GM13977 (cell line): ENCODE measurements at regions not wholly inside any gene's neighbourhood (a gene's known extent, or its start where the extent isn't known, plus 50 kb on each side); places are given as distances from the start of the nearest gene placed in this dataset.

Experiments
- DNase-seq: peaks from one replicate; pipeline ENCODE4 v3.0.0; 2012; ENCODE audit warnings: low spot score
- in situ Hi-C: fragments of 300-500 bp; cut with MboI; formaldehyde crosslinking; loops from one replicate; pipeline ENCODE4 v1.12.0; 2022; ENCODE audit warnings: low sequenced_read_pairs, low pct_unique_long_range_greater_than_20kb, mixed read lengths, inconsistent platforms; ENCODE audit not compliant: unreplicated experiment
- TF ChIP-seq, protein P1 (sequence below): IDR thresholded peaks from 2 replicates; pipeline ENCODE4 v1.5.1; 2012; ENCODE audit warnings: mild to moderate bottlenecking, control low read depth; ENCODE audit not compliant: insufficient read depth; ENCODE audit errors: extremely low read depth, missing control alignments

- TF ChIP-seq, protein P1, sequence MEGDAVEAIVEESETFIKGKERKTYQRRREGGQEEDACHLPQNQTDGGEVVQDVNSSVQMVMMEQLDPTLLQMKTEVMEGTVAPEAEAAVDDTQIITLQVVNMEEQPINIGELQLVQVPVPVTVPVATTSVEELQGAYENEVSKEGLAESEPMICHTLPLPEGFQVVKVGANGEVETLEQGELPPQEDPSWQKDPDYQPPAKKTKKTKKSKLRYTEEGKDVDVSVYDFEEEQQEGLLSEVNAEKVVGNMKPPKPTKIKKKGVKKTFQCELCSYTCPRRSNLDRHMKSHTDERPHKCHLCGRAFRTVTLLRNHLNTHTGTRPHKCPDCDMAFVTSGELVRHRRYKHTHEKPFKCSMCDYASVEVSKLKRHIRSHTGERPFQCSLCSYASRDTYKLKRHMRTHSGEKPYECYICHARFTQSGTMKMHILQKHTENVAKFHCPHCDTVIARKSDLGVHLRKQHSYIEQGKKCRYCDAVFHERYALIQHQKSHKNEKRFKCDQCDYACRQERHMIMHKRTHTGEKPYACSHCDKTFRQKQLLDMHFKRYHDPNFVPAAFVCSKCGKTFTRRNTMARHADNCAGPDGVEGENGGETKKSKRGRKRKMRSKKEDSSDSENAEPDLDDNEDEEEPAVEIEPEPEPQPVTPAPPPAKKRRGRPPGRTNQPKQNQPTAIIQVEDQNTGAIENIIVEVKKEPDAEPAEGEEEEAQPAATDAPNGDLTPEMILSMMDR: no peak
- no peak for DNase-seq
- in situ Hi-C loops: no loop called here
Observed at GRCh38 chr11:112806876-112807275, 154.3 kb upstream of the NCAM1 start.

DNA sequence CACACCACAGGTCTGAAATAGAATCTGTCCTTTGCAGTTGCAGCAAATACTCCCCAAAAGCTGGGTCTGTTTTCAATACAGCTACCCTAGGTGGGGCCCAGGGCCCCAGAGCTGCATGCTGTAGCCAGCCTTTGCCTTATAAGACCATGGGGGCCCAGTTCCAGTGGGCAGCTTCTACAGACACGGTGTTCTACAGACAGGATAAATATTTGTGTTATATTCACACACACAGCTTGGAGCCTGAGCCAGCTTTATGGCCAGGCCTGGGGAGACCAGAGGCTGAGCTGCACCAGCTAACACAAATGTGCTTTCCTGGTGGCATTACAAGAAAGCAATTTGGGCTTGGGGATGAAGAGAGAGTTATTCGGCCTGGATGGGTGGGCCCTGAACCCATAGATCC, 151.8 kb upstream of the NCAM1 start:
- in situ Hi-C loops: no loop called here
- DNase-seq: no peak
- TF ChIP-seq, protein P1: no peak

GRCh38 chr11:112810951-112811350, 150.3 kb upstream of the NCAM1 start:
- TF ChIP-seq, protein P1: no peak

GRCh38 chr11:112811783-112812182, 149.4 kb upstream of the NCAM1 start:
- TF ChIP-seq, protein P1: no peak
- DNase-seq: no peak
- in situ Hi-C loops: no loop called here

More at GRCh38 chr11:112810951-112811350, 150.3 kb upstream of the NCAM1 start:
- DNase-seq: no peak
- in situ Hi-C loops: no loop called here

DNA sequence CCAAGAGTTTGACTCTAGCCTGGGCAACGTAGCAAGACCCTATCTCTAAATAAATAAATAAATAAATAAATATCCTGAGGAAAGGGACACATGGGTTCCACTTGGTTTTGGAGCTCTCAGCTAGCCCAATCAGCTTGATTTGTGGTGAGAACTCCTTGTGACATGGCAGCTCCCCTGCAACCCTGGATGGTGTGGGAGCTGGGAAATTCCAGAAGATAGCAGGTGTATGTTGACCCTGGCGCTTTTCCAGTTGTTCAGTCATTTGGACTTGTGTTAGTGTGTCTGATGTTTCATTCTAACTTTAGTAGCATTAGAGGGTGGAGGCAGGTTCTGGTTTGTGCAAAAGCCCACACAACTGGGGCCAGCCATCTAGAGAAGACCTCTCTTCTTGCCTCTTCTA, 148.5 kb upstream of the NCAM1 start:
- DNase-seq: no peak
- TF ChIP-seq, protein P1: no peak
- in situ Hi-C loops: no loop called here

DNA sequence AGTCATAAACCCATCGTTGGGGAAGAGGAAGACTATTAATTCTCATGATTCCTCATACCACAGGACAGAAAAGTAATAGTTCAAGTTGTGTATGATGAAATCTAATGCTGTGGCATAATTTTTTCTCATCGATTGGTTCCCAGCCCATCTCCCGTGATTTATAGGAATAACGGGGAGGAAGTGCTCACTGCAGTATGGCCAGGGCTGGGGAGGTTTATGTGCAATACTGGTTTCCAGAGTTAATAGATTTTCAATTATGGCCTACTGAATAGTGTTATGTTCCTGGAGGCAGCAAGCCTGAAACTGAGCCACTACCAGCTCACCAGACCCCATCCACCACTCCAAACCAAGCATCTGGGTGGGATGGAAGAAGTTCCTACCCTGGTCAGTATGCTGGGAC, 147.1 kb upstream of the NCAM1 start:
- TF ChIP-seq, protein P1: no peak
- in situ Hi-C loops: no loop called here
- DNase-seq: no peak

GRCh38 chr11:112817376-112817775, 143.8 kb upstream of the NCAM1 start:
- no peak for DNase-seq
- in situ Hi-C loops: no loop called here
- TF ChIP-seq, protein P1: no peak
